Hepatic stellate cell (primary cell): ENCODE measurements at regions not wholly inside any gene's neighbourhood (a gene's known extent, or its start where the extent isn't known, plus 50 kb on each side); places are given as distances from the start of the nearest gene placed in this dataset.
"Not testable (repeated sequence)": the region's sequence is repeated elsewhere in the genome, so short reads cannot be mapped to it uniquely, and the experiment has no call there.

Experiments used
- DNase-seq: peaks from one replicate; pipeline ENCODE4 v3.0.0; 2011; ENCODE audit warnings: low spot score

DNA sequence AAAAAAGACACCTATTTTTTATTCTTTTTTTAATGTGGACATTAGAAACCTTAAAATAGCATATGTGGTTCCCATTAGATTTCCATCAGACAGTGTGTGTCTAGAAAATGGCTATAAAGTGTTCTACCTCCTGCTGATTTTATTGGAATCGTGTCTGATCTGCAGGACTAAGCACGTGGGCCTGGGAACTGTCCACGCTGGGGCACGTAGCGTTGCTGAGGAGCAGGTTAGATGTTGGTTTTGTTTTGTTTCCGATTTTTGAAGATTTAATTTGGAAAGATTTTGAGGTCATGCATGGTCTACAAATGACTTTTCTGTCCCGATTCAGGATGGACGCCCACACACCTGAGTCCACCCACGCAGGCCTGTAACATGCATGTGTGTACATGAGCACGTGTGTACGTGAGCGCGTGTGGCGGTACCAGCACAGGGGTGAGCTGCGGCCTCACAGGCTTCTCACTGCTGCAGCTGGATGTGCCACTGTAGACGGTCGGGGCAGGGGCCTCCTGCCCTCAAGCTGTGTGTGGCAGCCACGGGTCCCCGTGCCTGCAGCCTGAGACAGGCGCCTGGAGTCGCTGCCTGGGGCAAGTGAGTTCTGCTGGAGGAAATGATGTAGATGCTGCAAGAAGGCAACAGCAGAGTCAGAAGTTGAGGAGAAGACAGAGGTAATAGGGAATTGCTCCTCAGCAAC lies 99.7 kb upstream of the CTDP1 start:
- DNase-seq, result no peak

DNA sequence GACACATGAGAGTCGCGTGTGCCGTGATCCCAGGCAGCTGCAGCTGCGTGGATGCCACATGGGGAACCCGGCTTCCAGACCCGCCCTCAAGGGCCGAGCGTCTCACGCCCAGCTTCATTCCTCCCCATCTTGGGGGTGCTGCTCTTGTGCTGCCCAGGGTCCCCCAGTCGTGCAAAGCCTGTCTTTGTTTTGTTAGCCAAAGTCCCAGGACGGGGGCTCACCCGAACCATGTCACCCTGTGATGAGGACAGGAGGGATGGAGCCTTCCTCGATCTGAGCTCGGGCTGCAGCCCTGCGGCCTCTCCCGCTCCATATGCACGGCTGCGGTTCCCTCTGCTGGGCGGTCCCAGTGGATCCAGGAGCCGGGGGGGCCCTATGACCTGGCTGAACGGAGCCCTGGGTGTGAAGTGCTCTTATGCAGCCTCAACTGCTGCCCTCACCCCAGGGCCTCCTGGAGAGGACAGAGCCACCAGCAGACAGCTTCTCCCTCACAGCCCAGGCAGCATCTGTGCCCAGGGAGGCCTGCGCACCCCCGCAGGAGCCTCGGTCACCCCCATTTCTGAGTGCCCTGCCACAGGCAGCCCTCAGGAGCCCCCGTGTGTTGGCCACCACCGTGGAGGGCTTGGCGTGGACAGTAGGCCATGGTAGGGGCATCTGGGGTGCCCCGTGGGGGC lies 99.0 kb upstream of the CTDP1 start:
- no peak for DNase-seq

DNA sequence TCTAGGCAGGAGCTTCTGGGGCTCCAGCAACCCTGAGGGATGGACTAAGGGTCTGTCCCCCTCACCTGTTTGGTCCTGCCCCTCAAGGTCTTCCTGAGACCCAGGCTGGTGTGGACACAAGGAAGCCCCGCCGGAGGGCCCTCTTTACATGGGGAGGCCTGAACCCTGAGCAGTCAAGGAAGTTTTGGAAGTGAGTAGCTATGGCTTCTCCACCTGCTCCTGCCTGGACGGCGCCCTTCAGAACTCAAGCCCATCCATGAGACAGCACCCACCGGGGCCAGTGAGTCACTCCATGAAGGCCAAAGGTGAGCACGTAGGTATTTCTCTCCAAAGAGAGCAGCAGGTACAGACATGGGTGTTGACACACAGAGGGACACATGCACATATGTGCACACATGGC lies 98.2 kb upstream of the CTDP1 start:
- DNase-seq, result no peak

DNA sequence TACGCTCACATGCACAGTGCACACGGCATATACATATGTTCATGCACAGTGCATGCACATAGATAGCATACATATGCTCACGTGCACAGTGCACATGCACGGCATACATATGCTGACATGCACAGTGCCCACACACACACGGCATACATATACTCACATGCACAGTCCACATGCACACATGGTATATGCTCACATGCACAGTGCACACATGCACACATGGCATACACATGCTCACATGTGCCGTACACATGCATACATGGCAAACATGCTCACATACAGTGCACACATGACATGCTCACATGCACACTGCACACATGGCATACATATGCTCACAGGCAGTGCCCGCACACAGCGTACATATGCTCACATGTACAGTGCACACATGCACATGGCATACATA lies 97.7 kb upstream of the CTDP1 start:
- DNase-seq, result no peak

DNA sequence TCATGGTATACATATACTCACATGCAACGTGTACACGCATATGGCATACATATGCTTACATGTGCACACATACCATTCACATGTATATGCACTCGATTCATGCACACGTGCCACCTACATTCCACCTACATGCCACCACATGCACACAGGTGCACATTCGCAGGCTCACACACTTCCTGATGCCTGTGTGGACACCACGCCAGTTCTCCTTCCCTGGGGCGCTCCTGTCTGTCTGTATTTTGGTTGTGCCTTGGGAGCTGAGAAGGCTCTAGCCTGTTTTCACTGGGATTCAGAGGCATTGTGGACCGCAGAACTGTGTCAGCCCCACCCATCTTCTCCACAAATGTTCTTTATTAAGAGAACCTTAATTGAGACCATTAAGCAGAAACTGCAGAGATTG lies 96.6 kb upstream of the CTDP1 start:
- no peak for DNase-seq

DNA sequence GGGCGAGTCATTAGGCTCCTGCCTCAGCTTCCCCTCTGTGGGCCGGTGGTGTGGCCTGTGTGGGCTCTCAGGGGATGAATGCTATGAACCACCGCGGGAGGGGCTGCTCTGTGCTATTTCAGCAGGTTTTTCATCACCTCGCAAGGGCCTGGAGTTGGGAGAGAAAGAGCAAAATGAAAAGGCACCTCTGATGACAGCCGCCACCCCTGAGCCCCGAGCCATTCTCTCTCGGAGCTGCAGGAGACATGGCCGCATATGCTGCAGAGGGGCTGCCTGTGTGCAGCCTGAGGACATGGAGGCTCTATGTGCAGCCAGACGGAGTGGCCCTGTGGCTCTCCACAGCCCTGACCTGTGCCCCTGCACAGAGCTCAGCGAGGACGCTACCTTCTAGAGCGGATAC lies 96.2 kb upstream of the CTDP1 start:
- no peak for DNase-seq

DNA sequence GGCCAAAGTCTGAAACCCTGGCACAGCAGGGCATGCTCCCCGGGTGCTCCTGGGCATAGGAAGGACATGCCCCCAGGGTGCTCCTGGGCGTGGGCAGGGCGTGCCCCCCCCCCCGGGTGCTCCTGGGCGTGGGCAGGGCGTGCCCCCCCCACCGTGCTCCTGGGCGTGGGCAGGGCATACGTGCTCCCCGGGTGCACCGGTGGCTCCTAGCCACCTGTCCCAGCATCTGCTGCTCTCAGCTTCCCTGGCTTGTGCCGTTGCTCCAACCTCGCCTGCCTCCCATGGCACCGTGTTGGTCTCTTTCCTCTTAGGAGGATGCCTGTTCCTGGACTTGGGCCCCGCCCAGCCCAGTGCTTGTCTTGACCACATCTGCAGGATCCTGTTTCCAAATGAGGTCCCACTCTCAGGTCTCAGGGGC lies 95.6 kb upstream of the CTDP1 start:
- no peak for DNase-seq

DNA sequence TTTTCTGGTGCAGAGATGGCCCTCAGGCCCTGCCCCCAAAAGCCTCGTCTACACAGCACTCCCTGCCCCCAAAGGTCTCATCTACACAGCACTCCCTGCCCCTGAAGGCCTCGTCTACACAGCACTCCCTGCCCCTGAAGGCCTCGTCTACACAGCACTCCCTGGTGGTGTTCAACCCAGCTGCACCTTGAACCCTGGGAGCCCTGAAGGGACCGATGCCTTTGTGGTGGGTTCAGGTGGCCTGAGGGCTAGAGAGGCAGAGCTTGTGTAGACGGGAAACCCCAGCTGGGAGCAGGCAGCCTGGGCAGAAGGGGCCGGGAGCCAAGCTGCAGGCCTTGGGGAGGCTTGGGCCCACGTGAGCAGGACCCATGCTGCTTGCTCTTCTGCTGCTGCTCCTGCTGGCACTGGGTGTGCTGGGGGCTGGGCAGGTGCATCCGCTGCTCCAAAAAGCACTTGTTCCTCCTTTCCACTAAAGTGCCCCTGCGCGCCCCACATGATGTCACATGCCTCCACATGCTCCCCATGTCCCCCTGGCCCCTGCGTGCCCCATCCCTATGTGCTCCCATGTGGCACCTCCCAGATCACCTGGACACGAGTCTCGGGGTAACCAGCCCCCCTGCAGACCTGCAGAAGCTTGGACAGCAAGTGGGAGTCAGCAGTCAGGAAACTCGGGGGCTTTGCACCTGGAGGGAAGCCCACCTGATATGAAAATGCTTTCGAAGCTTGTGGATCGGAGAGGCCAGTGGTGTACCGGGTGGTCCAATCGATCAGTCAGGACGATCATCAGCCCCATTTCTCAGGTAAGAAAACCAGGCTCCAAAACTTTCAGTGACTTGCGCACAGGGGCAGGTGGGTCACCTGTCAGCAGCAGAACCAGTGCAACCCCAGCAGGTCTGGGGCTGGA lies 94.9 kb upstream of the CTDP1 start:
- no peak for DNase-seq

DNA sequence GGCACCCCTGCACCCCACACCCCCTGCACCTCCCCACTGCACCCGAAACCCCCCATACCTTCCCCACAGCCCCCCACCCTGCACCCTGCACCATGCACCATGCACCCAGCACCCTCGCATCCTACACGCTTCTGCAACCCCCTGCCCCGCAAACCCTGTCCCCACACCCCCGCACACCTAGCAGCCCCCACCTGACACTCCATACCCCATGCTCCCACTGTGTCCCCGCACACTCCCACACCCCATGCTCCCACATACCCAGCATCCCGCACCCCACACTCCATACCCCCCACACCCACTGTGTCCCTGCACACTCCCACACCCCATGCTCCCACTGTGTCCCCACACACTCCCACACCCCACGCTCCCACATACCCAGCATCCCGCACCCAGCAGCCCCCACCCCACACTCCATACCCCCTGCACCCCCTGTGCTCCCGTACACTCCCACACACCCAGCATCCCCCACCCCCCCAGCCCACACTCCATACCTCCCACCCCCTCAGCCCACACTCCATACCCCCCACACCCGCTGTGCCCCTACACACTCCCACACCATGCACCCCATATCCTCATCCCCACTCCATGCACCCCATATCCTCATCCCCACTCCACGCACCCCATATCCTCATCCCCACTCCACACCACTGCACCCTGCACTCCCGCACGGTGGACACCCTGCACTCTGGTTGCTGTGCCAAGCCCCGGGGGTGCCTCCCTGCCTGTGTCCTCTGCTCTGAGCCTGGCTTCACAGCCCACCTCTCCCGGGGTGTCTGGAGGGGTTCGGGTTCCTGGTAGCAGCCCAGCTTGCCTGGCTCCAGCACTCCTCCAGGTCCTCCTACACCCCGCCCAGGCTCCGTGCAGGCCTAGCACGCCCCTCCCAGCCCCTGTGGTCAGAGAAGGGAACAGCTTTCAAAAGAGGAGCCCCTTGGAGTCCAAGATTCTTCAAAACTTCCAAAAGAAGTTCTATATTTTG lies 93.9 kb upstream of the CTDP1 start:
- no peak for DNase-seq

DNA sequence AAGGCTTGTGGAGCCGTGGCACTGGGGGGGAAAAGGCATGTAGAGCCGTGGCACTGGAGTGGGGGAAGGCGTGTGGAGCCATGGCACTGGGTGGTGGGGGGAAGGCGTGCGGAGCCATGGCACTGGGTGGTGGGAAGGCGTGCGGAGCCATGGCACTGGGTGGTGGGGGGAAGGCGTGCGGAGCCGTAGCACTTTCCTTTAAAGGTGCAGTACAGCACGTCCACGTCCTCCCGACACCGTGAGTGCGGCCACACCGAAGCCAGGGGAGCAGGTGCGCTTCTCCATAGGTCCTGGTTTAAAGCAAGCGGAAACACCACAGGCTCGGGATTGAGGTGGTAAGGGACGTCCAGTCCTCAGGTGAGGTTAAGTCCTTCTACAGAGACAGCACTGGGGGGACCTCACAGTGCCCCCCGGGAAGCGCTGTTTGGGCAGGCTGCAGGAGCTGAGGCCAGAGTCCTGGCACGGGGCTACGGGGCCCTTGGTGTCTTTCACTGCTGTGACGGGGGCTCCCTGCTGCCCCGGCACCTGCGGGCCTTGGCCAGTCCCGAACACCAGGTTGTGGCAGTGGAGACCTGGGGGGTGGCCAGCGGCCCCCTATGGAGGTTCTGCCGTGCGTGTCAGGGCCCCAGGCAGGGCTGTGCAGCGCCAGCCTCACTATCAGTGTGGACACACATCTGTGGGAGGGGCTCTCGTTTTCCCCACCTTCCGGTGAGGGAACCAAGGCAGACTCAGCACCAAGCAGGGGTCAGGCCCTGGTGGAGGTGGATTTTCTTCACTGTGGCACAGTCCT lies 93.0 kb upstream of the CTDP1 start:
- DNase-seq, result no peak

DNA sequence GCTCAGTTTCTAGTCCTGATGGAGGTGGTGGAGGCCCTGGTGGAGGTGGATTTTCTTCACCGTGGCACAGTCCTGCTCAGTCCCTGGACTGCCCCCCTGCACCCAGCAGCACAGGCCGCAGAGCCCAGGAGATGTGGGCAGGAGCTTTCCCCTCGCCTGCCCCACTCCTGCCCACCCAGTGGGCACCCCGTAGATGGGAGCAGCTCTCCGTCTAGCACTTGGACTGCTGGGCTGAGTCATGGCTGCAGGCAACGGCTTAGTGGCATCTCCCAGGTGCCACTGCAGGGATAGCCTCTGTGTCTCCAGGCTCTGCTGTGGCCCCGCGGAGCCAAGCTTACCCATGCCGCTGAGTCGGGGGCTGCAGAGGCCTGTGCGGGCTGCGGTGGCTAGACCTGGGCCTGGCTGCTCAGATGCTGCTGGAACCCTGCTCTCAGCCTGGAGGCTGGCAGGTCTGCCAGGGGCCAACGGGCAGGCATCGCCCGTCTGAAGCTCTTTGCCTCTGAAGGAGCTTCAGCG lies 92.3 kb upstream of the CTDP1 start:
- no peak for DNase-seq

DNA sequence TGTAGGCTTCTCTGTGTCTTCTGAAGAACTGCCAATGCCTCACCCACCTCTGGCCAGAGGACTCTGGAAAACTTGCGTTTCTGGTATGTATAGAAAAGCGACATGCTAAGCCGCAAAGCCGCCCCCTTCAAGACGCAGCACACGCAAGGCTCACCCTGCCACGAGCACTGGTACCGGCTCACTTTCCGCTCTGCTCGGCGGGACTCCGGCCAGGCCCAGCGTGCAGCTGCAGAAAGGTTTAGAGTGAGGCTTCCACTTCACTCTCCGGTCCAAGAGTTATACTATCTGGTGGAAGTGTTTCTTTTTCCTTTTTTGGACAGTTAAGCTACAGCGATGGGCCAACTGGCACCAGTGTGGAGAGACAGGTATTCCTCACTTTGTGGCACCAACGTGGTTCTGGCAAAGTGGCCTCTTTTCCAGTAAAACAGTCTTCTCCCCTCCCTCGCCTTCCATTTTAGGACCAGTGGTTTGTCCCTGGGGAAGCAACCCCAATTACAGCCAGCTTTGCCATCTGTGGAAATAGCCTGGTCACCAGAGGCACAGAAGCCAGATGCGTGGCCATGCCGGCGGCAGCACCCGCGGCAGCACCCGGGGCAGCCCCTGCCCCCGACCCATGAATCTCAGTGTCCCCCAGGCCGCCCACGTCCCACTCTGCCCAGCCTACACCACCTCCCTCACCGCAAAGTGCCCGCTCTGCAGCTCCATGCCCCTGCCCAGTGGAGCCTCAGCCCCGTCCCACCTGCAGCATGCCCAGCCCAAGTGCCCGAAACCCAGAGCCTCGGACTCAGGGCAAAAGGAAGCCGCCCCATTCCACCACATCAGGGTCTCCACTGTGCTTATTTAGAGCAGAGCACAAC lies 91.6 kb upstream of the CTDP1 start:
- no peak for DNase-seq

DNA sequence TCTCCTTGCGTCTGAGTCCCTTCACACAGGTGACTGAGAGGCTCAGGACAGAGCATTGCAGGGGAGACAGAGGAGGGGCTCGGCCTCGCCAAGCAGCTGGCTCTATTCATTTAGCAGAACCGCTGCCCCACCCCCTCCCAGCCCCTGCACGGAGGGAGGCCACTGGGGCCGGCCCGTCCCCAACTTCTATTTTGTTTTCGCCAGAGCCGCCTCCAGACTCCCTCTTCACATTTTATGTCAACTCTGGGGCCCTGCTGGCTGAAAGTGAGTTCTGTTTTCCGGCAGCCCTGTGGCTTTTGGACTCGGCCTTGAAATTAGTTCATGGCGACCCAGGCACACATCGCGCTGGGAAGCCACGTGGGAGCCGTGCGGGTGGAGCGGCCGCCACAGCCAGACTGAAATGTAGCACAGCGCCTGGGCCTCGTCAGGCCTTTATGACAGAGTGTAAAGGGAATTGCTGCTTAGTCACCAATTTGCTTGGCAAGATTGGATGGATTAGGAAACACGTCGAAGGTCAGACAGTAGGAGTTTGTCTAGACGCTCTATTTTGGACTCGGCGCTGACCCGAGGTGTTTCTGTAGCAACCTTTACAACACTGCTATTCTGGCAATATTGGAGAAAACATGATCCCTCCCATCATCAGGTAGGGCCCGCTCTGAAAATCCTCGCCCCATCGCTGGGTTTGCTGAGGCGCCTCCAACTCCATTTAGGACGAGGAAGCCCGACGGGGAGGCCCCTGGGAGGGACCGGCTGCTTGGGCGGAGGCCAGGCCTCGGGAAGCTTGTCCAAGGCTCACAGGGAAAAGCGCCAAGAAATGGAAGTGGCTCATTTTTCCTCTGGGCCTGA lies 90.7 kb upstream of the CTDP1 start:
- DNase-seq, result peak; percentile 51

DNA sequence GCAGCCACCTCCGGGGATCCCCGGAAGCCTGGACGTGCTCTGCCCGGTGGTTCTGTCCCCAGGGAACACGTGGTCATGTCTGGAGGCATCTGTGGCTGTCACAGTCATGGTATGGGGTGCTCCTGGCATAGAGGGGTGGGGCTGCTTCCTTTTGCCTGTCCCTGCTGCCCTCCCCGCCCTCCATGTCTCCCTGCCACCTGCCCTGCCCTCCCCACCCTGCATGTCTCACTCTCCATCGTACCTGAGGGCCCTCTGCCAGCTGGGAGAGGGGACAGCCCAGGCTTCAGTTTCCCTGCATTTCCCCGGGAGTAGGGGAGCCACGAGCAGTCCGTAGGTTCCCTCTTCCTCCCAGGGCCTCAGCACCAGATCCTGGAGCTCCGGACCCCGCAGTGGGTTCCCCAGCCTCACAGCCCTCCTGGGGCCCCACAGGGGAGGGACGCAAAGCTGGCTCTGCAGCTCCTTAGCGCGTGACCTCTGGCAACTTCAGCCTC lies 90.0 kb upstream of the CTDP1 start:
- DNase-seq, result no peak

DNA sequence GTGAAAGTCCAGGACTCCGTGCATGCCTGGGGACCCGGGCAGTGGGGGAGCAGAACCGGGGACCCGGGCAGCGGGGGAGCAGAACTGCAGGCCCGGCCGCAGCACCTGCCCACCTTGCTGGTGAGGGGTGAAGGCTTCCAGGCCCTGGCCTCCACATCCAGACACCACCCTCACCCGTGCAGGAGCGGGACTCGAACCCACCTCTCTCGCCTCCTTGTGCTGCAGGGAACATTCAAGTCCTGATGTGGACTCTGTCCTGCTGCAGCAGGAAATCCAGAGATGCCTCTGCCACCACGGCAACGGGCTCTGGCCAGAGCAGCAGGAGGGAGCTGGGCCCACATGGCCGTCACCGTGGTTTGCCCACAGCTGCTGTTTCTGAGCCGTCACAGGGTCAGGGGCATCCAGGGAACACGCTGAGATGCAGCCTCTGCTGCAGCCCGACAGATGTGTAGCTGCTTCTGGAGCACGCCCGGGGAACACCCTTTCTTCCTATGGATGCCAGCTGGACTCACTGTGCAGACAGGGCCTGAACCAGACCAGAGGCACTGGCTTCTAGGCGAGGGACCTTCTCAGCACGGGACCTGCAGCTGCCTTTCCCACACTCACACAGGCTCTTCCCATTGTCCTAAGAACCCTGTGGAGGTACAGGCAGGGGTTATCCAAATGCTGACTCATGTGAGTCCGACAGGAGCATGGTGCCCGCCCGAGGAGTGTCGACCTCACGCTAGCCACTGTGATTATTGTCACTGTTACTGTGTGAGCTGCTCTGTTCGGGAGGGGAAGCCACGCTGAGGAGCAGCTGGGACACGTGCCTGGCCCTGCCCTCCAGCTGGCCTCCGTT lies 89.2 kb upstream of the CTDP1 start:
- DNase-seq, result no peak

DNA sequence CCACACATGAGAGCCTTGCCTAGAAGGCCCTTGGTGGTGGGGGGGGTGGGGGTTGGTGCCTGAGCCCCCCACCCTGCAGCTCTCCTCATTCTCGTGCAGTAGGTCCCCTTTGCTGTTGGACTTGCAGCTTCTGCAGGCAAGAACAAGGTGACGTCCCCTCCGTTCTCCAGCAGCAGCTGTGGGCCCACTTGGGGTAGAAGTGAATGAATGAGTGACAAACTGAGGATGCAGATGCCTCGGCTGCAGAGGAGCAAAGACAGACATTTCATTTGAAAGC lies 88.6 kb upstream of the CTDP1 start:
- no peak for DNase-seq

DNA sequence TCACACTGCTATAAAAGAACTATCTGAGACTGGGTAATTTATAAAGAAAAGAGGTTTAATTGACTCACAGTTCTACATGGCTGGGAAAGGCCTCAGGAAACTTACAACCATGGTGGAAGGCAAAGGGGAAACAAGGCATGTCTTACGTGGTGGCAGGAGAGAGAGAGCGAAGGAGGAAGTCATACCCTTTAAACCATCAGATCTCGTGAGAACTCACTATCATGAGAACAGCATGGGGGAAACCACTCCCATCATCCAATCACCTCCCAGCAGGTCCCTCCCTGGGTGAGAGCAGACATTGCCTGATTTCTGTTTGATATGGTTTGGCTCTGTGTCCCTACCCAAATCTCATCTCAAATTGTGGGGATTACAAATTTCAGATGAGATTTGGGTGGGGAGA lies 86.9 kb upstream of the CTDP1 start:
- DNase-seq, result not testable (repeated sequence)

DNA sequence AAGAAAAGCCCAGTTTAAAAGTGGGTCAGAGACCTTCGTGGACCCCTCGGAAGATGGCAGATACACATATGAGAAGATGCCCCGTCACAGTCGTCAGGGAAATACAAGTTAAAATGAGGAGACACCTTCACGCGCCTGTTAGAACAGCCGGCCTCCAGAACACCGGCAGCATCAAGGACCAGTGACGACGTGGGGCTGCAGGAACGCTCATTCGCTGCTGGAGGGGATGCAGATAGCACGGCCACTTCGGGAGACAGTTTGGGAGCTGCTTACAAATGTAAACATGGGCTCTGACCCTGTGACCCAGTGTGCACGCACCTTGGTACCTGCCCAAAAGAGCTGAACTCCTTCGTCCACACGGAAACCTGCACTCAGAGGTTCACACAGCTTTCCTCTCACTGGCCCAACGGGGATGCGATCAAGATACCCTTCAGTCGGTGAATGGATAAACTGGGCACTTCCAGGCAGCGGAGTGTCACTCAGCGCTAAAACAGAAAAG lies 83.7 kb upstream of the CTDP1 start:
- no peak for DNase-seq
